ENCODE measurements at regions not wholly inside any gene's neighbourhood (a gene's known extent, or its start where the extent isn't known, plus 50 kb on each side); places are given as distances from the start of the nearest gene placed in this dataset.

DNA sequence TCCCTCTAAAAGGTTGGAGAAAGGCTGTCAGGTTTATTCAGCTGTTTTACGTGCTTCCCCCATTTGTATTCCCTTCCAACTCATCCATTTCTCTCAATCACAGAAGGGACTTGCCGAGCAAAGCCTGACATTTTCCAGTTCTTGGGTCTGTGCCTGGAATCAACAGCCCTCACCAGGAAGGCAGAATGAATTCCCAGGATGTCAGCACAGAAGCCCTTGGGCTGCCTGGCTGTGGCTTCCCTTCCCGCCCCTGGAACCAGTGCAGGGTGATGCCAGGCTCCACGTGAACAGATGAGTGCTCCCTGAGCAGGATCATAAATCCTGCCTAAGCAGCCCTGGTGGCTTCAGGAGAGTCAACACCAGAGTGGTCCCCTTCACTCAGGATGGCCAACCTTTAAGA lies 86.1 kb upstream of the CD83 start:
- peaks cover 2% of the 10 kb centered on the region for H3K27me3 ChIP-seq (ENCODE audit: control insufficient read depth, insufficient read depth, low read length)
- no peak for FAIRE-seq

DNA sequence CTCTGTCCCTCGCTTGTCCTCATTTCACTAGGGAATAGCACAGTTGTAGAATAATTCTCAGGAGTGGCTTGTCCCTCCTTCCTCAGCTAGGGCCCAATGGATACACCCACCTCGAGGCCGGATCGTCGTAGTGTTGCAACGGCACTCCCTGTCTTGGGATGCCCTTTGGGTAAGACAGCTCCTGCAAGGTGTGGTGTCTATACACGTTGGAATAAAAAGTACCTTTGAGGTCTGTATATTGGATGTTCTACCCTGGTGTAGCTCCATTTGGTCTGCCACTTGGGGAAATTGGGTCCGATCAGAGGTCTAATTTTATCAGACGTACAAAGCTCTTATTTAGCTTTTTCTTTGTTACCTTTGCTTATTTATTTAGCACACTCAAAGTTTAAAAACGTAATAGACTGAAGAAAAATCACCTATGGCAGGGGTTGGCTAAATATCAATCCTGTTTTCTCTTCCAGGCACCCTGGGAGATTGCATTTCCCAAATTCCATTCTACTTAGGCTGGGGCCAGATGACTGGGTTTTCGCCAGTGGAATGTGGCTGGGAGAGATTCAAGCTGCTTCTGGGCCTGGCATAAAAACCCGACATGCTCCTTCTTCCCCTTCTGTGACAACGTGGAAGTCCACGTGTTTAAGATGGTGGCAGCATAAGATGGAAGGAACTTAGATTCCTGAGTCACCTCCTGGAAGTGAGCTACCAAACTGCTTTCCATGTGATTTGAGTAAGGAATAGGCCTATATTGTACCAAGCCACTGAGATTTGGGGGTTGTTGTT lies 82.3 kb upstream of the CD83 start:
- no peaks in the 10 kb centered on the region for H3K36me3 ChIP-seq (ENCODE audit: control insufficient read depth, insufficient read depth, low read length)
- peaks cover 2% of the 10 kb centered on the region for H3K27me3 ChIP-seq (ENCODE audit: control insufficient read depth, insufficient read depth, low read length)
- TF ChIP-seq, protein P1, sequence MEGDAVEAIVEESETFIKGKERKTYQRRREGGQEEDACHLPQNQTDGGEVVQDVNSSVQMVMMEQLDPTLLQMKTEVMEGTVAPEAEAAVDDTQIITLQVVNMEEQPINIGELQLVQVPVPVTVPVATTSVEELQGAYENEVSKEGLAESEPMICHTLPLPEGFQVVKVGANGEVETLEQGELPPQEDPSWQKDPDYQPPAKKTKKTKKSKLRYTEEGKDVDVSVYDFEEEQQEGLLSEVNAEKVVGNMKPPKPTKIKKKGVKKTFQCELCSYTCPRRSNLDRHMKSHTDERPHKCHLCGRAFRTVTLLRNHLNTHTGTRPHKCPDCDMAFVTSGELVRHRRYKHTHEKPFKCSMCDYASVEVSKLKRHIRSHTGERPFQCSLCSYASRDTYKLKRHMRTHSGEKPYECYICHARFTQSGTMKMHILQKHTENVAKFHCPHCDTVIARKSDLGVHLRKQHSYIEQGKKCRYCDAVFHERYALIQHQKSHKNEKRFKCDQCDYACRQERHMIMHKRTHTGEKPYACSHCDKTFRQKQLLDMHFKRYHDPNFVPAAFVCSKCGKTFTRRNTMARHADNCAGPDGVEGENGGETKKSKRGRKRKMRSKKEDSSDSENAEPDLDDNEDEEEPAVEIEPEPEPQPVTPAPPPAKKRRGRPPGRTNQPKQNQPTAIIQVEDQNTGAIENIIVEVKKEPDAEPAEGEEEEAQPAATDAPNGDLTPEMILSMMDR (IDR thresholded peaks at IDR 0.05; ENCODE audit: insufficient read depth, low read length, severe bottlenecking): no peak
- DNase-seq (ENCODE audit: low read depth) (peak; percentile 27), FAIRE-seq (no peak)
- H3K4me3 ChIP-seq (ENCODE audit: low read depth, low read length): no peak overlapping the region

More for the DNA sequence above, 86.1 kb upstream of the CD83 start:
- DNase-seq (ENCODE audit: low read depth): no peak
- TF ChIP-seq, protein P1 (IDR thresholded peaks at IDR 0.05; ENCODE audit: insufficient read depth, low read length, severe bottlenecking): no peak
- Histone ChIP-seq H3K36me3 (ENCODE audit: control insufficient read depth, insufficient read depth, low read length) (no peaks in the 10 kb centered on the region), H3K4me3 (ENCODE audit: low read depth, low read length) (no peak overlapping the region)

DNA sequence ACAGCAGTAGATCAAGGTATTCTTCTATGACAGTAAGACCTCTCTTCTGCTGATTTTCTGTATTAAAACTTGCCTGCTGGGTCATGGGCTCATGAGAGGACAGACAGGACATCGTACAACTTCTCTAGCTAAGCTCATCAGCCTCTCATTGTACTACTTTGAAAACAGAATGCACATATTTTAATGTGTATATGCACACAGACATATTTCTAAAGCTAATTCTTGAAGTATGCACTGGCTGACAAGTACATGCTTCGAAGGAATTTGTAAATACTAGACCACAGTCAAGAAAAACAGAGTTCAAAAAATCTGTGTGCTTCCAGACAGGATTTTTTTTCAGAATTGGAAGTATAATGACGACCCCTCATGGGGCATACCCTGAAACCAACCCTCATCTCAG lies 81.7 kb upstream of the CD83 start:
- Histone ChIP-seq H3K36me3 (ENCODE audit: control insufficient read depth, insufficient read depth, low read length) (no peaks in the 10 kb centered on the region), H3K27me3 (ENCODE audit: control insufficient read depth, insufficient read depth, low read length) (peaks cover 2% of the 10 kb centered on the region), H3K4me3 (ENCODE audit: low read depth, low read length) (no peak overlapping the region)
- FAIRE-seq (no peak), DNase-seq (ENCODE audit: low read depth) (no peak)
- TF ChIP-seq, protein P1 (IDR thresholded peaks at IDR 0.05; ENCODE audit: insufficient read depth, low read length, severe bottlenecking): no peak

DNA sequence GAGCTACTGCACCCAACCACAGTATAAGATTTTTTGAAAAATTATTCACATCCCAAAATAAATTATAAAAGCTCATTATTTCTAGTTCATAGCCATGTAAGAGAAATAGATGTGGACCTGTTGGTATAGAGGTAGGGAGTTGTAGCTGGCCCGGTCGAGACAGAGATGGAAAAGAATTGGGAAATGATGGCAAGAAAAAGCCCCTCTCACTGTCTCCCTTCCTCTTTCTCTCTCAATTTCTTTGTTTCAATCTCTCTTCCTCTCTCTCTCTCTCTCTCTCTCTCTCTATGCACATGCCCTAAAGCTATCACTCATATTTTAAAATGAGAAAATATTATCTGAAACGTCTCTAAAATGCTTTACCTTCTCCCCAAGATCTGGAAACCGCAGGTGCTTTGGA lies 80.7 kb upstream of the CD83 start:
- FAIRE-seq: no peak
- Histone ChIP-seq H3K4me3 (ENCODE audit: low read depth, low read length) (no peak overlapping the region), H3K27me3 (ENCODE audit: control insufficient read depth, insufficient read depth, low read length) (no peaks in the 10 kb centered on the region), H3K36me3 (ENCODE audit: control insufficient read depth, insufficient read depth, low read length) (no peaks in the 10 kb centered on the region)
- no peak for DNase-seq (ENCODE audit: low read depth)
- TF ChIP-seq, protein P1 (IDR thresholded peaks at IDR 0.05; ENCODE audit: insufficient read depth, low read length, severe bottlenecking): no peak

DNA sequence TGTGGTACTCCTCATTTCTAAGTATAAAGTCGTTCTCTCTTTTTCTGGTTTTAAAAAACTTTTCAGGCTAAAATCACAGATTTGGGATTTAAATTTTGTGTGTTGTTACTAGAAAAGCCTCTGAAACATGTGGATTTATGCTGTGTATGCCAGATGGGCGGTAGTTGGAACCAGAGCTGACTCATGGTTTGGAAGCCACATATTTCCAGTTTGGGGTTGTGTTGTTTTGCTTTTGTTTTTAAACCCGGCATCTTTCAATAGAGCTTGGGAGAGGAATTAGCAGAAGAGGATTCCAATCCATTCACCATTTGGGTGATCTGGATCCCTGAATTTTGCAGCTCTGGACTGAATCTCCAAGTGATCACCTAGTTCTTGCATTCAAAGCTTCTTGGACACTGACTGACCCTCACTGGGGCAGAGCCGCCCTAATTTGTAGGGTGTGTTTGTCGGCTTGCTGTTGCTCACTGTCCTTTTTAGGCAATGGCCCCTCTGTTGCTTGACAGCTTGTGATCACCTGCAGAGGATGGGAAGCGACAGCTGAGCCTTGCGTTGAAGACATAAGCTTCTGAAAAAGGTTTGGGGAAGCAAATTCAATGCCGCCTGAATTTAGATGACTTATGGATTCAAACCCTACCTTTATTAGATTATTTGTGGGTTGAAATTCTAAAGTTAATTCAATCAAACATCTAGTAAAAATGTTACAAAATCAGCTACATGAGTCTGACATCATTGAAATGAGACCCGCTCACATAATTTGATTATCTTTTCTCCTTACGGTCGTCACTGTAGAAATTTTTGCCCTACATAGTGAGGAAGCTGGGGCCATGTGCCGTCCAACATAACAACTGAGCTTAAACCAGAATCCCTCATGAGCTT lies 79.9 kb upstream of the CD83 start:
- DNase-seq (ENCODE audit: low read depth): no peak
- FAIRE-seq: no peak
- Histone ChIP-seq H3K4me3 (ENCODE audit: low read depth, low read length) (no peak overlapping the region), H3K27me3 (ENCODE audit: control insufficient read depth, insufficient read depth, low read length) (no peaks in the 10 kb centered on the region), H3K36me3 (ENCODE audit: control insufficient read depth, insufficient read depth, low read length) (no peaks in the 10 kb centered on the region)
- TF ChIP-seq, protein P1 (IDR thresholded peaks at IDR 0.05; ENCODE audit: insufficient read depth, low read length, severe bottlenecking): no peak

Data from bronchial epithelial cell (primary cell).